SH-SY5Y (cell line): ENCODE measurements at regions not wholly inside any gene's neighbourhood (a gene's known extent, or its start where the extent isn't known, plus 50 kb on each side); places are given as distances from the start of the nearest gene placed in this dataset.

ENCODE experiments used
- GATA2 ChIP-seq: IDR thresholded peaks from 2 replicates; pipeline ENCODE4 v1.6.1; 2011; ENCODE audit warnings: mild to moderate bottlenecking, low read depth, low read length
- GATA3 ChIP-seq: IDR thresholded peaks from 2 replicates; pipeline ENCODE4 v1.6.1; 2011; ENCODE audit warnings: low read depth, mild to moderate bottlenecking, low read length, moderate library complexity

- no peak for TF ChIP-seq GATA2
- TF ChIP-seq GATA3 = no peak
Observed at GRCh38 chr19:31952693-31953092, 392.7 kb upstream of the ZNF507 start.
